Gastroesophageal sphincter (tissue), 3 donors: ENCODE measurements at regions not wholly inside any gene's neighbourhood (a gene's known extent, or its start where the extent isn't known, plus 50 kb on each side); places are given as distances from the start of the nearest gene placed in this dataset.

Experiments
- POLR2AphosphoS5 ChIP-seq: sonication (generic); formaldehyde crosslinking; IDR thresholded peaks from one replicate; pipeline ENCODE4 v1.6.1; 2017; ENCODE audit warnings: antibody characterized with exemption
- TF ChIP-seq, protein P1 (sequence below), 4 experiments: fragments of 200-600 bp in 2 of 4; fragments of 450-650 bp in 2 of 4; sonication (generic) in 1 of 4; IDR thresholded peaks; one replicate each; pipeline ENCODE4 v1.5.1; 2017 to 2019; ENCODE audit warnings: antibody characterized with exemption in 4 of 4, mild to moderate bottlenecking in 2 of 4, moderate library complexity in 2 of 4

DNA sequence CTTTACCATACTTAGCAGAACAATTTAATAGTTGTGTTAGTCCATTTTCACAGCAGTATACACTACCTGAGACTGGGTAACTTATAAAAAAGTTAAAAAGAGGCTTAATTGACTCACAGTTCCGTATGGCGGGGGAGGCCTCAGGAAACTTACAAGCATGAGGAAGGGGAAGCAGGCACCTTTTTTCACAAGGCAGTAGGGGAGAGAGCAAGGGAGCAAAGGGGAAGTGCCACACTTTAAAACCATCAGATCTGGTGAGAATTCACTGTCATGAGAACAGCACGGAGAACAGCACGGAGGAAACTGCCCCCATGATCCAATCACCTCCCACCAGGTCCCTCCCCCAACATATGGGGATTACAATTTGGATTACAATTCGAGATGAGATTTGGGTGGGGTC, 269.9 kb downstream of the MTRR start:
- TF ChIP-seq, protein P1, sequence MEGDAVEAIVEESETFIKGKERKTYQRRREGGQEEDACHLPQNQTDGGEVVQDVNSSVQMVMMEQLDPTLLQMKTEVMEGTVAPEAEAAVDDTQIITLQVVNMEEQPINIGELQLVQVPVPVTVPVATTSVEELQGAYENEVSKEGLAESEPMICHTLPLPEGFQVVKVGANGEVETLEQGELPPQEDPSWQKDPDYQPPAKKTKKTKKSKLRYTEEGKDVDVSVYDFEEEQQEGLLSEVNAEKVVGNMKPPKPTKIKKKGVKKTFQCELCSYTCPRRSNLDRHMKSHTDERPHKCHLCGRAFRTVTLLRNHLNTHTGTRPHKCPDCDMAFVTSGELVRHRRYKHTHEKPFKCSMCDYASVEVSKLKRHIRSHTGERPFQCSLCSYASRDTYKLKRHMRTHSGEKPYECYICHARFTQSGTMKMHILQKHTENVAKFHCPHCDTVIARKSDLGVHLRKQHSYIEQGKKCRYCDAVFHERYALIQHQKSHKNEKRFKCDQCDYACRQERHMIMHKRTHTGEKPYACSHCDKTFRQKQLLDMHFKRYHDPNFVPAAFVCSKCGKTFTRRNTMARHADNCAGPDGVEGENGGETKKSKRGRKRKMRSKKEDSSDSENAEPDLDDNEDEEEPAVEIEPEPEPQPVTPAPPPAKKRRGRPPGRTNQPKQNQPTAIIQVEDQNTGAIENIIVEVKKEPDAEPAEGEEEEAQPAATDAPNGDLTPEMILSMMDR (IDR thresholded peaks at IDR 0.05), result no peak
- TF ChIP-seq POLR2AphosphoS5, result no peak
